Endodermal cell (in vitro differentiated cells): ENCODE measurements at regions not wholly inside any gene's neighbourhood (a gene's known extent, or its start where the extent isn't known, plus 50 kb on each side); places are given as distances from the start of the nearest gene placed in this dataset.

Experiments
- DNase-seq: peaks from one replicate; pipeline ENCODE4 v3.0.0-alpha.2; 2017
- H3K27ac ChIP-seq: 2 replicates; pipeline ENCODE4 v1.5.1; 2013; ENCODE audit warnings: mild to moderate bottlenecking, low read depth, low read length, moderate library complexity
- H3K27me3 ChIP-seq: 2 replicates; pipeline ENCODE4 v1.6.1; 2013; ENCODE audit warnings: mild to moderate bottlenecking, low read length, moderate library complexity; ENCODE audit not compliant: insufficient read depth, control insufficient read depth, poor library complexity, severe bottlenecking
- H3K36me3 ChIP-seq: 2 replicates; pipeline ENCODE4 v1.7.0; 2013; ENCODE audit warnings: mild to moderate bottlenecking, low read length, moderate library complexity; ENCODE audit not compliant: control insufficient read depth, insufficient read depth
- H3K4me1 ChIP-seq: one replicate; pipeline ENCODE4 v1.7.0; 2013; ENCODE audit warnings: low read length; ENCODE audit not compliant: control insufficient read depth, insufficient read depth
- H3K4me3 ChIP-seq: 2 replicates; pipeline ENCODE4 v1.5.1; 2013; ENCODE audit warnings: mild to moderate bottlenecking, low read length, moderate library complexity
- H3K9ac ChIP-seq: 2 replicates; pipeline ENCODE4 v1.6.1; 2013; ENCODE audit warnings: mild to moderate bottlenecking, low read length, moderate library complexity; ENCODE audit not compliant: poor library complexity, severe bottlenecking; ENCODE audit errors: extremely low read depth
- H3K9me3 ChIP-seq: 2 replicates; pipeline ENCODE4 v1.6.1; 2013; ENCODE audit warnings: mild to moderate bottlenecking, low read length, moderate library complexity; ENCODE audit not compliant: control insufficient read depth
- H3K27ac Mint-ChIP-seq: 2 replicates; pipeline ENCODE4 v1.8.0; 2020; ENCODE audit warnings: mixed read lengths
- H3K27me3 Mint-ChIP-seq: 2 replicates; pipeline ENCODE4 v1.8.0; 2021; ENCODE audit warnings: mild to moderate bottlenecking, mixed read lengths; ENCODE audit not compliant: insufficient read depth
- H3K36me3 Mint-ChIP-seq: 2 replicates; pipeline ENCODE4 v1.8.0; 2020; ENCODE audit warnings: low read depth, mixed read lengths
- H3K4me1 Mint-ChIP-seq: 2 replicates; pipeline ENCODE4 v1.8.0; 2020; ENCODE audit warnings: mixed read lengths
- H3K4me3 Mint-ChIP-seq: 2 replicates; pipeline ENCODE4 v1.8.0; 2020; ENCODE audit warnings: mild to moderate bottlenecking, moderate library complexity, mixed read lengths
- H3K9me3 Mint-ChIP-seq: 2 replicates; pipeline ENCODE4 v1.8.0; 2020; ENCODE audit warnings: mild to moderate bottlenecking, mixed read lengths
- WGBS, 2 experiments: methylation state at CpG; one replicate each; pipeline versions ENCODE4 v1.1.5 to v1.1.7; 2013; ENCODE audit warnings: missing lambda C conversion rate in 2 of 2, mixed read lengths in 1 of 2; ENCODE audit not compliant: insufficient coverage in 1 of 2, insufficient read length in 1 of 2; 5-methylcytosine and 5-hydroxymethylcytosine counted together
- TF ChIP-seq, protein P1 (sequence below): fragments of 200-600 bp; sonication (generic); conservative IDR thresholded peaks from 2 replicates; pipeline ENCODE4 v1.5.0; 2021; ENCODE audit warnings: antibody characterized with exemption, mild to moderate bottlenecking

DNA sequence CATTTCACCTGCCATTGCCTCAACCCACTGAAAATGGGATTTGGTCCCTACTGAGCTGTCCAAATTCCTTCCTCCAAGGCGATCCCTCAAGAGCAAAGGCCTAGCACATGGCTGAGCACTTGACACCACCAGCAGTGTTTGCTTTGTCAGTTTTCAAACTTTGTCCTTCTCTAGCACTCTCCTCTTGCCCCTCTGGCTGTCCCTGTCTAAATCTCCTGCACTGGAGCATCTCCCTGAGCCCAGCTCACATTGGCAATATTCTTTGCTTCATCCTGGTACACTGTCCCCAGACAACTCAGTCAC, 66.6 kb upstream of the FTH1 start:
- no peak overlapping the region for H3K4me3 Mint-ChIP-seq
- TF ChIP-seq, protein P1, sequence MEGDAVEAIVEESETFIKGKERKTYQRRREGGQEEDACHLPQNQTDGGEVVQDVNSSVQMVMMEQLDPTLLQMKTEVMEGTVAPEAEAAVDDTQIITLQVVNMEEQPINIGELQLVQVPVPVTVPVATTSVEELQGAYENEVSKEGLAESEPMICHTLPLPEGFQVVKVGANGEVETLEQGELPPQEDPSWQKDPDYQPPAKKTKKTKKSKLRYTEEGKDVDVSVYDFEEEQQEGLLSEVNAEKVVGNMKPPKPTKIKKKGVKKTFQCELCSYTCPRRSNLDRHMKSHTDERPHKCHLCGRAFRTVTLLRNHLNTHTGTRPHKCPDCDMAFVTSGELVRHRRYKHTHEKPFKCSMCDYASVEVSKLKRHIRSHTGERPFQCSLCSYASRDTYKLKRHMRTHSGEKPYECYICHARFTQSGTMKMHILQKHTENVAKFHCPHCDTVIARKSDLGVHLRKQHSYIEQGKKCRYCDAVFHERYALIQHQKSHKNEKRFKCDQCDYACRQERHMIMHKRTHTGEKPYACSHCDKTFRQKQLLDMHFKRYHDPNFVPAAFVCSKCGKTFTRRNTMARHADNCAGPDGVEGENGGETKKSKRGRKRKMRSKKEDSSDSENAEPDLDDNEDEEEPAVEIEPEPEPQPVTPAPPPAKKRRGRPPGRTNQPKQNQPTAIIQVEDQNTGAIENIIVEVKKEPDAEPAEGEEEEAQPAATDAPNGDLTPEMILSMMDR = no peak

DNA sequence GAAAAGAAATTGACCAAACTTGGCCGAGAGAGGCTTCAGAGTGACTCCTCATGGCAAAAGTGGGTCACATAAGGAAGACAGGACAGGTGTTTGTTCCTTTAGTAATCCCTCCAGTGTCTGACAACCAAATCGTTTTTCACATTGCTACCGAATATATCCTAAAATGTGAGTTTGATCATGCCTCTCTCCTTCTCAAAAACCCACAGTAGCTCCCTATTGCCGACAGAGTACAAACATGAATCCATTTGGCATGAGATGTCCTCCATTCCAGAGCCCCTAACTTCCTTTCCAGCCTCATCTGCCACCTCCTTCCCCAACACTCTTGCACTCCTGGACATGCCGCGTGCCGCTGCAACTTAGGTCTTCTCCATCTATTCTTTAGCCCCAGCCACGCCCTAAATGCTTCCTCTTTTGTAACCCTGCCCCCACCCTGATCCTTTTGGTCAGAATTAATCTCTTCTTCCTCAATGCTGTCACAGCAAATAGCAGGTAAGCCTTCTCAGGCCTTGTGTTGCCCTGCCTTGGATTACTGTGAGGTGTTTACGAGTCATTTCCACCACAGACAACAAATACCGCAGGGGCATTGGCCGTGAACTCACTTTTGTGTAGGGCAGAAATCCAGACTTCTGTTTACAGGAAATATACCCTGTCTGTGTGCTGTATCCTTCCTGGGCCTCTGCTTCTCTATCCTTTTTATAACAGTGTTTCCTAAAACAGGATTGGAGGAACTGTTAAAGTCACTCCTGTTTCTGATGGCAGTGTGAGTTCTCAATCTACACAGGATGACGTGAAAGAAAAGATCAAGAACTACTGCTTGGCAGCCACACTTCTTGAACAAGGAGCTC, 66.0 kb upstream of the FTH1 start:
- DNase-seq = no peak
- Mint-ChIP-seq H3K4me1 (peaks cover 5% of the 10 kb centered on the region), H3K27me3 (no peaks in the 10 kb centered on the region), H3K4me3 (no peak overlapping the region), H3K27ac (no peak overlapping the region), H3K36me3 (no peaks in the 10 kb centered on the region), H3K9me3 (peaks cover 2% of the 10 kb centered on the region)
- no peaks in the 10 kb centered on the region for H3K9me3 ChIP-seq
- TF ChIP-seq, protein P1 = no peak
- no peaks in the 10 kb centered on the region for H3K27me3 ChIP-seq
- H3K4me3 ChIP-seq = no peak overlapping the region
- H3K4me1 ChIP-seq = no peaks in the 10 kb centered on the region
- 83 to 85% methylated on average over 11 to 12 of the region's 12 CpGs for WGBS, 2 experiments
- no peaks in the 10 kb centered on the region for H3K36me3 ChIP-seq
- no peak overlapping the region for H3K9ac ChIP-seq
- no peak overlapping the region for H3K27ac ChIP-seq

More for the DNA sequence above, 66.6 kb upstream of the FTH1 start:
- no peaks in the 10 kb centered on the region for H3K27me3 ChIP-seq
- no peaks in the 10 kb centered on the region for H3K36me3 ChIP-seq
- DNase-seq = no peak
- Mint-ChIP-seq H3K27me3 (no peaks in the 10 kb centered on the region), H3K27ac (no peak overlapping the region), H3K4me1 (peaks cover 5% of the 10 kb centered on the region), H3K36me3 (no peaks in the 10 kb centered on the region), H3K9me3 (peaks cover 2% of the 10 kb centered on the region)
- H3K9me3 ChIP-seq = no peaks in the 10 kb centered on the region
- H3K4me1 ChIP-seq = no peaks in the 10 kb centered on the region
- no peak overlapping the region for H3K4me3 ChIP-seq
- 93 to 100% methylated on average over 1 of the region's 1 CpG for WGBS, 2 experiments
- H3K27ac ChIP-seq = no peak overlapping the region
- no peak overlapping the region for H3K9ac ChIP-seq

DNA sequence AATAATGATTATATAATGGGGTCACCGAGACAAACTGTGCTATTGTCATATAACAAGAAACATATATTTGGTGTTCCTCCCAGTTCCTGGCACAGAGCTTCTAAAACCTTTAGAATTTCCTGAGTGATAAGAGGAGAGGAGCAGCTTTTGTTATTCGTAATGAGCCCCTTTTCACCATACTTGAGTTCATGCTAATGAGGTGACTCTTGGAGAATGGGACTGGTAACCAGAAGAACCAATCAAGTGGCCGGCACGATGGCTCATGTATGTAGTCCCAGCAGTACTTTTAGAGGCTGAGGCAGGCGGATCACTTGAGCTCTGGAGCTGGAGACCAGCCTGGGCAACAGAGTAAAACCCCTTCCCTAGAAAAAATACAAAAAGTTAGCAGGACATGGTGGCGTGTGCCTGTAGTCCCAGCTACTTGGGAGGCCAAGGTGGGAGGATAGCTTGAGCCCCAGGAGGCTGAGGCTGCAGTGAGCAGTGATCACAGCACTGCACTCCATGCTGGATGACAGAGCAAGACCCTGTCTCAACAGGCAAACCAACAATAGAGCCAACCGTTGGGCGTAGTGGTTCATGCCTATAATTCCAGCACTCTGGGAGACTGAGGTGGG, 62.7 kb upstream of the FTH1 start:
- TF ChIP-seq, protein P1 = no peak
- no peaks in the 10 kb centered on the region for H3K27me3 Mint-ChIP-seq
- peaks cover 12% of the 10 kb centered on the region for H3K4me1 Mint-ChIP-seq
- 82 to 83% methylated on average over 6 to 8 of the region's 8 CpGs for WGBS, 2 experiments
- Histone ChIP-seq H3K4me3 (no peak overlapping the region), H3K9ac (no peak overlapping the region), H3K27ac (no peak overlapping the region), H3K36me3 (no peaks in the 10 kb centered on the region), H3K9me3 (no peaks in the 10 kb centered on the region), H3K4me1 (no peaks in the 10 kb centered on the region), H3K27me3 (no peaks in the 10 kb centered on the region)
- H3K9me3 Mint-ChIP-seq = peaks cover 2% of the 10 kb centered on the region
- peak; percentile 80 for DNase-seq
- no peak overlapping the region for H3K27ac Mint-ChIP-seq
- H3K36me3 Mint-ChIP-seq = no peaks in the 10 kb centered on the region
- no peak overlapping the region for H3K4me3 Mint-ChIP-seq
